HepG2 (cell line): ENCODE measurements at regions not wholly inside any gene's neighbourhood (a gene's known extent, or its start where the extent isn't known, plus 50 kb on each side); places are given as distances from the start of the nearest gene placed in this dataset.

ENCODE experiments used
- AHDC1 ChIP-seq: sonication (generic); formaldehyde crosslinking; IDR thresholded peaks from 2 replicates; pipeline ENCODE4 v1.5.1; 2020; ENCODE audit warnings: mild to moderate bottlenecking, missing genetic modification reagents, borderline replicate concordance
- ARID2 ChIP-seq: sonication (generic); formaldehyde crosslinking; IDR thresholded peaks from 2 replicates; pipeline ENCODE4 v1.8.1; 2022; ENCODE audit warnings: mild to moderate bottlenecking, missing genetic modification reagents, borderline replicate concordance
- ATF4 ChIP-seq, 2 experiments: fragments of 450-650 bp in 1 of 2; sonication (generic) in 1 of 2; formaldehyde crosslinking; IDR thresholded peaks; 2 replicates each; pipeline versions ENCODE4 v1.5.0 to v1.8.0; 2020 to 2022; ENCODE audit warnings: mild to moderate bottlenecking in 1 of 2, missing genetic modification reagents in 1 of 2
- BCL6 ChIP-seq: IDR thresholded peaks from 2 replicates; pipeline ENCODE4 v1.6.1; 2016; ENCODE audit warnings: missing genetic modification reagents, missing compliant biosample characterization
- BHLHE40 ChIP-seq: IDR thresholded peaks from 2 replicates; pipeline ENCODE4 v1.6.1; 2011; ENCODE audit warnings: low read length, improper control_type of control experiment
- CREB1 ChIP-seq, 2 experiments: fragments of 450-650 bp in 1 of 2; IDR thresholded peaks; 2 replicates each; pipeline ENCODE4 v1.6.1; 2016 to 2017; ENCODE audit warnings: control low read depth in 1 of 2, mild to moderate bottlenecking in 1 of 2, missing compliant biosample characterization in 1 of 2, missing genetic modification characterization in 1 of 2
- MED8 ChIP-seq: sonication (generic); formaldehyde crosslinking; IDR thresholded peaks from 2 replicates; pipeline ENCODE4 v1.8.1; 2023; ENCODE audit warnings: mild to moderate bottlenecking, missing genetic modification reagents; ENCODE audit not compliant: insufficient replicate concordance
- MYNN ChIP-seq: sonication (generic); formaldehyde crosslinking; IDR thresholded peaks from 2 replicates; pipeline ENCODE4 v1.4.0; 2020; ENCODE audit warnings: mild to moderate bottlenecking, low read depth, missing genetic modification reagents
- PHF21A ChIP-seq: sonication (generic); formaldehyde crosslinking; IDR thresholded peaks from 2 replicates; pipeline ENCODE4 v1.5.0; 2020; ENCODE audit warnings: mild to moderate bottlenecking, missing genetic modification reagents
- SUZ12 ChIP-seq: fragments of 150-350 bp; IDR thresholded peaks from 2 replicates; pipeline ENCODE4 v1.6.1; 2014; ENCODE audit warnings: low read depth, low read length
- TP53 ChIP-seq: sonication (generic); formaldehyde crosslinking; conservative IDR thresholded peaks from 2 replicates; pipeline ENCODE4 v1.4.0; 2020; ENCODE audit warnings: missing genetic modification reagents
- ZNF12 ChIP-seq: sonication (generic); formaldehyde crosslinking; IDR thresholded peaks from 2 replicates; pipeline ENCODE4 v1.5.0; 2020; ENCODE audit warnings: missing genetic modification reagents
- ZNF501 ChIP-seq: sonication (generic); formaldehyde crosslinking; IDR thresholded peaks from 2 replicates; pipeline ENCODE4 v1.5.1; 2020; ENCODE audit warnings: mild to moderate bottlenecking, moderate library complexity, missing genetic modification reagents
- ZNF788 ChIP-seq: sonication (generic); formaldehyde crosslinking; IDR thresholded peaks from 2 replicates; pipeline ENCODE4 v1.5.0; 2020; ENCODE audit warnings: mild to moderate bottlenecking, missing genetic modification reagents, borderline replicate concordance
- ZNF790 ChIP-seq: sonication (generic); formaldehyde crosslinking; IDR thresholded peaks from 2 replicates; pipeline ENCODE4 v1.8.0; 2022; ENCODE audit warnings: missing genetic modification reagents, mild to moderate bottlenecking, borderline replicate concordance
- ZNF83 ChIP-seq: sonication (generic); formaldehyde crosslinking; IDR thresholded peaks from 2 replicates; pipeline ENCODE4 v1.4.0; 2020; ENCODE audit warnings: missing genetic modification reagents, mild to moderate bottlenecking, borderline replicate concordance
- TF ChIP-seq, protein P1 (sequence below): sonication (generic); formaldehyde crosslinking; IDR thresholded peaks from 2 replicates; pipeline ENCODE4 v1.4.0; 2020; ENCODE audit warnings: missing genetic modification reagents, borderline replicate concordance
- TF ChIP-seq, protein P2 (sequence below): sonication (generic); formaldehyde crosslinking; IDR thresholded peaks from 2 replicates; pipeline ENCODE4 v1.8.0; 2022; ENCODE audit warnings: mild to moderate bottlenecking, missing genetic modification reagents; ENCODE audit not compliant: insufficient replicate concordance

GRCh38 chr14:36070031-36070719 is 106.3 kb downstream of the PTCSC3 start (continued):
- TF ChIP-seq ZNF790 (no peak), ZNF788 (CRISPR knock-in tag) (no peak), MYNN (CRISPR knock-in tag) (no peak), PHF21A (CRISPR knock-in tag) (no peak), ZNF501 (CRISPR knock-in tag) (0 out of 2 replicates have a peak, but pooled peaks have one; percentile 34), ARID2 (CRISPR knock-in tag) (no peak), MED8 (CRISPR knock-in tag) (peak; percentile 17), ATF4 (CRISPR knock-in tag; IDR thresholded peaks at IDR 0.05) (no peak), SUZ12 (no peak), ZNF83 (CRISPR knock-in tag) (no peak), ZNF12 (CRISPR knock-in tag) (peak; percentile 34; the same call in 1 of the 2 replicates), BHLHE40 (no peak), BCL6 (CRISPR knock-in tag) (peak; percentile 39; the same call in 1 of the 2 replicates), CREB1 (IDR thresholded peaks at IDR 0.05) (no peak), CREB1 (CRISPR knock-in tag; IDR thresholded peaks at IDR 0.05) (no peak), AHDC1 (CRISPR knock-in tag) (no peak), TP53 (CRISPR knock-in tag) (no peak)
- TF ChIP-seq, protein P1, sequence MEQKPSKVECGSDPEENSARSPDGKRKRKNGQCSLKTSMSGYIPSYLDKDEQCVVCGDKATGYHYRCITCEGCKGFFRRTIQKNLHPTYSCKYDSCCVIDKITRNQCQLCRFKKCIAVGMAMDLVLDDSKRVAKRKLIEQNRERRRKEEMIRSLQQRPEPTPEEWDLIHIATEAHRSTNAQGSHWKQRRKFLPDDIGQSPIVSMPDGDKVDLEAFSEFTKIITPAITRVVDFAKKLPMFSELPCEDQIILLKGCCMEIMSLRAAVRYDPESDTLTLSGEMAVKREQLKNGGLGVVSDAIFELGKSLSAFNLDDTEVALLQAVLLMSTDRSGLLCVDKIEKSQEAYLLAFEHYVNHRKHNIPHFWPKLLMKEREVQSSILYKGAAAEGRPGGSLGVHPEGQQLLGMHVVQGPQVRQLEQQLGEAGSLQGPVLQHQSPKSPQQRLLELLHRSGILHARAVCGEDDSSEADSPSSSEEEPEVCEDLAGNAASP (CRISPR knock-in tag), result peak; percentile 77; the same call in 1 of the 2 replicates
- TF ChIP-seq, protein P2, sequence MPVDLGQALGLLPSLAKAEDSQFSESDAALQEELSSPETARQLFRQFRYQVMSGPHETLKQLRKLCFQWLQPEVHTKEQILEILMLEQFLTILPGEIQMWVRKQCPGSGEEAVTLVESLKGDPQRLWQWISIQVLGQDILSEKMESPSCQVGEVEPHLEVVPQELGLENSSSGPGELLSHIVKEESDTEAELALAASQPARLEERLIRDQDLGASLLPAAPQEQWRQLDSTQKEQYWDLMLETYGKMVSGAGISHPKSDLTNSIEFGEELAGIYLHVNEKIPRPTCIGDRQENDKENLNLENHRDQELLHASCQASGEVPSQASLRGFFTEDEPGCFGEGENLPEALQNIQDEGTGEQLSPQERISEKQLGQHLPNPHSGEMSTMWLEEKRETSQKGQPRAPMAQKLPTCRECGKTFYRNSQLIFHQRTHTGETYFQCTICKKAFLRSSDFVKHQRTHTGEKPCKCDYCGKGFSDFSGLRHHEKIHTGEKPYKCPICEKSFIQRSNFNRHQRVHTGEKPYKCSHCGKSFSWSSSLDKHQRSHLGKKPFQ (CRISPR knock-in tag), result no peak
